ENCODE measurements at regions not wholly inside any gene's neighbourhood (a gene's known extent, or its start where the extent isn't known, plus 50 kb on each side); places are given as distances from the start of the nearest gene placed in this dataset.
A peak's percentile ranks its signal among the peaks of the same experiment; 100 is the strongest.

GRCh38 chr1:87179851-87180519, 148.7 kb upstream of the LMO4 start (continued):
- TF ChIP-seq ZBTB33 (CRISPR knock-in tag; IDR thresholded peaks at IDR 0.05) (0 out of 2 replicates have a peak, but pooled peaks have one; percentile 29), KLF16 (IDR thresholded peaks at IDR 0.05) (peak; percentile 98), ZBTB17 (CRISPR knock-in tag; IDR thresholded peaks at IDR 0.05) (peak; percentile 71; the same call in 1 of the 2 replicates), HLTF (IDR thresholded peaks at IDR 0.05) (no peak), THRB (CRISPR knock-in tag; conservative IDR thresholded peaks at IDR 0.05) (no peak; the same call in 1 of the 2 replicates), CBX5 (IDR thresholded peaks at IDR 0.05; ENCODE audit: borderline replicate concordance, low read depth) (no peak), POLR2A (conservative IDR thresholded peaks at IDR 0.05) (no peak), EP300 (IDR thresholded peaks at IDR 0.05; ENCODE audit: low read length) (peak; percentile 88), ZNF644 (tag; IDR thresholded peaks at IDR 0.05; ENCODE audit: low read depth) (peak; percentile 95), ZBTB7A (IDR thresholded peaks at IDR 0.05; ENCODE audit: borderline replicate concordance, control insufficient read depth, low read depth, low read length) (no peak), MYC (IDR thresholded peaks at IDR 0.05; ENCODE audit: low read depth, low read length) (peak; percentile 57), MYC (CRISPR knock-in tag; IDR thresholded peaks at IDR 0.05; ENCODE audit: borderline replicate concordance, low read depth) (no peak), DDX20 (tag; IDR thresholded peaks at IDR 0.05; ENCODE audit: low read depth) (no peak), E4F1 (CRISPR knock-in tag; IDR thresholded peaks at IDR 0.05; ENCODE audit: borderline replicate concordance) (no peak), ZNF280B (CRISPR knock-in tag; IDR thresholded peaks at IDR 0.05) (no peak), ZNF175 (CRISPR knock-in tag; IDR thresholded peaks at IDR 0.05; ENCODE audit: low read depth) (0 out of 2 replicates have a peak, but pooled peaks have one; percentile 55), NR2C2 (CRISPR knock-in tag; IDR thresholded peaks at IDR 0.05) (no peak), NR2C2 (tag; IDR thresholded peaks at IDR 0.05) (no peak), ZNF197 (CRISPR knock-in tag; IDR thresholded peaks at IDR 0.05; ENCODE audit: low read depth) (peak; percentile 94), MAFK (IDR thresholded peaks at IDR 0.05; ENCODE audit: low read length) (peak; percentile 56), BHLHE40 (IDR thresholded peaks at IDR 0.05; ENCODE audit: low read length) (peak; percentile 51; the same call in 1 of the 2 replicates), HDGF (IDR thresholded peaks at IDR 0.05) (no peak), MXI1 (IDR thresholded peaks at IDR 0.05; ENCODE audit: low read depth, low read length) (no peak)
